Panc1 (cell line): ENCODE measurements at regions not wholly inside any gene's neighbourhood (a gene's known extent, or its start where the extent isn't known, plus 50 kb on each side); places are given as distances from the start of the nearest gene placed in this dataset.

Experiments
- ATAC-seq: fragments of 200-7000 bp; cut with Tn5 transposase; 2 replicates; pipeline ENCODE4 v1.9.1; 2020; ENCODE audit warnings: mild to moderate bottlenecking, moderate library complexity
- BruUV-seq: library from RNA; stranded (reverse); fragments of 400-500 nt; replicated peaks from 2 replicates; lab custom pipeline; 2021; lab: Mats Ljungman, UMichigan
- CTCF ChIA-PET: fragments of 300-600 bp; sonication (Branson Sonifier 250); formaldehyde crosslinking; loops from one replicate; lab custom pipeline; 2022; ENCODE audit warnings: antibody characterized with exemption; lab: Charles Lee
- POLR2A ChIA-PET: fragments of 300-600 bp; sonication (Branson Sonifier 250); formaldehyde crosslinking; loops from one replicate; lab custom pipeline; 2022; ENCODE audit warnings: antibody characterized with exemption; lab: Charles Lee
- DNase-seq: peaks from one replicate; pipeline ENCODE4 v3.0.0-alpha.2; 2010; ENCODE audit warnings: low read depth, low spot score
- H3K27ac ChIP-seq: 2 replicates; pipeline ENCODE4 v1.5.1; 2011; ENCODE audit warnings: mild to moderate bottlenecking, low read length, inconsistent platforms
- H3K27me3 ChIP-seq: fragments of 200-500 bp; sonication (Bioruptor generic); 2 replicates; pipeline ENCODE4 v1.6.0; 2014; ENCODE audit warnings: low read length, inconsistent platforms; ENCODE audit not compliant: control insufficient read depth, insufficient read depth
- H3K36me3 ChIP-seq: fragments of 200-500 bp; sonication (Bioruptor generic); 2 replicates; pipeline ENCODE4 v1.5.1; 2014; ENCODE audit warnings: inconsistent platforms, mild to moderate bottlenecking, low read length, moderate library complexity; ENCODE audit not compliant: control insufficient read depth, insufficient read depth
- H3K4me1 ChIP-seq: 2 replicates; pipeline ENCODE4 v1.5.1; 2011; ENCODE audit warnings: inconsistent platforms, mild to moderate bottlenecking, low read length, moderate library complexity; ENCODE audit not compliant: control insufficient read depth, insufficient read depth
- H3K4me3 ChIP-seq, 2 experiments: 2 replicates each; pipeline ENCODE4 v1.5.1; 2011 to 2012; ENCODE audit warnings: low read depth in 2 of 2, low read length in 2 of 2, mild to moderate bottlenecking in 2 of 2, inconsistent platforms in 1 of 2, moderate library complexity in 1 of 2
- H3K9me3 ChIP-seq: fragments of 200-500 bp; sonication (Bioruptor generic); 2 replicates; pipeline ENCODE4 v1.5.1; 2014; ENCODE audit warnings: low read depth, mild to moderate bottlenecking, inconsistent platforms, low read length, moderate library complexity; ENCODE audit not compliant: control insufficient read depth, insufficient read depth
- CTCF ChIP-seq: fragments of 450-650 bp; IDR thresholded peaks from 2 replicates; pipeline ENCODE4 v1.5.1; 2017; ENCODE audit warnings: mild to moderate bottlenecking
- POLR2AphosphoS5 ChIP-seq: IDR thresholded peaks from 2 replicates; pipeline ENCODE4 v1.6.1; 2012; ENCODE audit warnings: mild to moderate bottlenecking, low read depth, low read length, moderate library complexity
- SIN3A ChIP-seq: IDR thresholded peaks from 2 replicates; pipeline ENCODE4 v1.6.1; 2012; ENCODE audit warnings: low read depth, mild to moderate bottlenecking, low read length, moderate library complexity, borderline replicate concordance; ENCODE audit not compliant: insufficient read depth
- TCF7L2 ChIP-seq: IDR thresholded peaks from 2 replicates; pipeline ENCODE4 v1.6.1; 2011; ENCODE audit warnings: mild to moderate bottlenecking, low read depth, low read length, inconsistent platforms
- in situ Hi-C: cut with HindIII; loops from 2 replicates; pipeline ENCODE4 v1.10.0; 2016; ENCODE audit warnings: low sequenced_read_pairs, low pct_unique_long_range_greater_than_20kb
- intact Hi-C: fragments of 100-400 bp; cut with micrococcal nuclease; formaldehyde crosslinking; loops from one replicate; pipeline ENCODE4 v1.10.0; 2022; ENCODE audit not compliant: unreplicated experiment
- TF ChIP-seq, protein P1 (sequence below), 2 experiments: IDR thresholded peaks; 2 replicates each; pipeline ENCODE4 v1.6.1; 2011 to 2012; ENCODE audit warnings: low read depth in 2 of 2, control low read depth in 1 of 2, low read length in 1 of 2, mild to moderate bottlenecking in 1 of 2, moderate library complexity in 1 of 2; ENCODE audit not compliant: insufficient read depth in 1 of 2

GRCh38 chr14:98143566-98143965, 1128.4 kb downstream of the BCL11B start:
- H3K4me1 ChIP-seq = no peaks in the 10 kb centered on the region
- in situ Hi-C loops = no loop called here
- TF ChIP-seq CTCF (no peak), SIN3A (no peak), TCF7L2 (no peak), POLR2AphosphoS5 (no peak)
- TF ChIP-seq, protein P1, sequence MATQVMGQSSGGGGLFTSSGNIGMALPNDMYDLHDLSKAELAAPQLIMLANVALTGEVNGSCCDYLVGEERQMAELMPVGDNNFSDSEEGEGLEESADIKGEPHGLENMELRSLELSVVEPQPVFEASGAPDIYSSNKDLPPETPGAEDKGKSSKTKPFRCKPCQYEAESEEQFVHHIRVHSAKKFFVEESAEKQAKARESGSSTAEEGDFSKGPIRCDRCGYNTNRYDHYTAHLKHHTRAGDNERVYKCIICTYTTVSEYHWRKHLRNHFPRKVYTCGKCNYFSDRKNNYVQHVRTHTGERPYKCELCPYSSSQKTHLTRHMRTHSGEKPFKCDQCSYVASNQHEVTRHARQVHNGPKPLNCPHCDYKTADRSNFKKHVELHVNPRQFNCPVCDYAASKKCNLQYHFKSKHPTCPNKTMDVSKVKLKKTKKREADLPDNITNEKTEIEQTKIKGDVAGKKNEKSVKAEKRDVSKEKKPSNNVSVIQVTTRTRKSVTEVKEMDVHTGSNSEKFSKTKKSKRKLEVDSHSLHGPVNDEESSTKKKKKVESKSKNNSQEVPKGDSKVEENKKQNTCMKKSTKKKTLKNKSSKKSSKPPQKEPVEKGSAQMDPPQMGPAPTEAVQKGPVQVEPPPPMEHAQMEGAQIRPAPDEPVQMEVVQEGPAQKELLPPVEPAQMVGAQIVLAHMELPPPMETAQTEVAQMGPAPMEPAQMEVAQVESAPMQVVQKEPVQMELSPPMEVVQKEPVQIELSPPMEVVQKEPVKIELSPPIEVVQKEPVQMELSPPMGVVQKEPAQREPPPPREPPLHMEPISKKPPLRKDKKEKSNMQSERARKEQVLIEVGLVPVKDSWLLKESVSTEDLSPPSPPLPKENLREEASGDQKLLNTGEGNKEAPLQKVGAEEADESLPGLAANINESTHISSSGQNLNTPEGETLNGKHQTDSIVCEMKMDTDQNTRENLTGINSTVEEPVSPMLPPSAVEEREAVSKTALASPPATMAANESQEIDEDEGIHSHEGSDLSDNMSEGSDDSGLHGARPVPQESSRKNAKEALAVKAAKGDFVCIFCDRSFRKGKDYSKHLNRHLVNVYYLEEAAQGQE (IDR thresholded peaks at IDR 0.05; ENCODE audit: insufficient read depth in 1 of 2, low read depth in 2 of 2, low read length in 1 of 2) = no peak
- POLR2A ChIA-PET = no interaction called here
- no peaks in the 10 kb centered on the region for H3K36me3 ChIP-seq
- BruUV-seq = no TSS peak
- no peaks in the 10 kb centered on the region for H3K9me3 ChIP-seq
- no peaks in the 10 kb centered on the region; the same call in 1 of the 2 replicates for H3K27me3 ChIP-seq
- H3K4me3 ChIP-seq = no peak overlapping the region
- intact Hi-C loops = no loop called here
- CTCF ChIA-PET = no interaction called here
- DNase-seq (no peak), ATAC-seq (no peak)
- H3K27ac ChIP-seq = no peak overlapping the region

DNA sequence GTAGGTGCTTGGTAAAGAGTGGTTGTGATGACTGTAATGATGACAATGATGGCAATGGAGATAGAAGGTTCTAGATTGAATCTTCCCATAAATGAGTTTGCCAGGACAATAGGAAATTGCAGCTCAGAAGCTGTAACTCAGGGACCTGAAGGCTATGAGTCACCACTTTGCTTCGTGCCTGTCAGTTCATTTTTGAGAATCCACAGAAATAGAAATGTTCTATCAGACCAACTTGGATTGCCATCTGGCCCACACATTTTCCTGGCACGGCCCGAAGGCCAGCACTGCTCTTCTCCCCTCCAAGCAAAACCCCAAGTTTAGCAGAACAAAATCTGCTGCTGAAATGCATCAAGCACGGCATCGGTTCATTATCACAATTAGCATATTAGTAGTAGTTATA, 1127.0 kb downstream of the BCL11B start:
- no peak for ATAC-seq
- Histone ChIP-seq H3K4me3 (no peak overlapping the region), H3K9me3 (no peaks in the 10 kb centered on the region), H3K4me1 (no peaks in the 10 kb centered on the region), H3K27me3 (no peaks in the 10 kb centered on the region; the same call in 1 of the 2 replicates), H3K27ac (no peak overlapping the region), H3K36me3 (no peaks in the 10 kb centered on the region)
- BruUV-seq = no TSS peak
- ChIA-PET POLR2A (no interaction called here), CTCF (no interaction called here)
- intact Hi-C loops = no loop called here
- DNase-seq = no peak
- TF ChIP-seq CTCF (no peak), SIN3A (no peak), POLR2AphosphoS5 (no peak), TCF7L2 (no peak)
- TF ChIP-seq, protein P1 (IDR thresholded peaks at IDR 0.05; ENCODE audit: insufficient read depth in 1 of 2, low read depth in 2 of 2, low read length in 1 of 2) = no peak
- in situ Hi-C loops = no loop called here
